NCI-H748 treated with DMSO at 0.1 percent for 48 hours (cell line): ENCODE measurements at regions not wholly inside any gene's neighbourhood (a gene's known extent, or its start where the extent isn't known, plus 50 kb on each side); places are given as distances from the start of the nearest gene placed in this dataset.
"Not testable (repeated sequence)": the region's sequence is repeated elsewhere in the genome, so short reads cannot be mapped to it uniquely, and the experiment has no call there.

Source experiments
- DNase-seq: peaks from one replicate; lab custom pipeline; 2025; lab: John Stamatoyannopoulos, UW

DNA sequence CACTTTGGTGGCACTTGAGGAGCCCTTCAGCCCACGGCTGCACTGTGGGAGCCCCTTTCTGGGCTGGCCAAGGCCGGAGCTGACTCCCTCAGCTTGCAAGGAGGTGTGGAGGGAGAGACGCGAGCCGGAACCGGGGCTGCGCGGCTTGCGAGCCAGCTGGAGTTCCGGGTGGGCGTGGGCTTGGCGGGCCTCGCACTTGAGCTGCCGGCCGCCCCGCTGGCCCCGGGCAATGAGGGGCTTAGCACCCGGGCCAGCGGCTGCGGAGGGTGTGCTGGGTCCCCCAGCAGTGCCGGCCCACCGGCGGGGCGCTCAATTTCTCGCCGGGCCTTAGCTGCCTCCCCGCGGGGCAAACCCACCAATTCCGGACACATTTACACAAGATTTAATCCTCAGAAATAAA, 113.7 kb upstream of the RXFP1 start:
- DNase-seq = not testable (repeated sequence)

- no peak for DNase-seq
These were observed 111.4 kb upstream of the RXFP1 start for GRCh38 chr4:158410272-158410671.

DNA sequence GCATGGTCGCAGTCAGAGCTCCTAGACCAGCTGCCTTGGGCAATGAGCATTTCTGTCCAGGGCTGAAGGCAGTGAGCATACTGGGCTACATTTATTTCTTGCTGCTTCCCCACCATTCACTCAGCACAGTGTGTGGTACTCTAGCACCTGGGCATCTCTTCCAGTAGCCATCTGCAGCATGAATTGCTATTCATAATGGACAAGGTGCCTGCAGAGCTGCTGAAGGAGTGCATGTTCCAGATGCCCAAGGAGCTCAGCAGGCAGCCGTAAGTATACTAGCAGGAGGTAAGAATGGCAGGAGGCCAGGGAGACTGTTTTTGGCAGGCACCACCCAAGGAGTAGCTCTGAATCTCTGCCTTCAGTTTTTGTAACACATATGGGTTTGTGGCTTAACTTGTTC, 110.4 kb upstream of the RXFP1 start:
- no peak for DNase-seq

GRCh38 chr4:158418679-158419078, 103.0 kb upstream of the RXFP1 start:
- not testable (repeated sequence) for DNase-seq

- DNase-seq = no peak
These were observed 100.9 kb upstream of the RXFP1 start for GRCh38 chr4:158420782-158421181.

DNA sequence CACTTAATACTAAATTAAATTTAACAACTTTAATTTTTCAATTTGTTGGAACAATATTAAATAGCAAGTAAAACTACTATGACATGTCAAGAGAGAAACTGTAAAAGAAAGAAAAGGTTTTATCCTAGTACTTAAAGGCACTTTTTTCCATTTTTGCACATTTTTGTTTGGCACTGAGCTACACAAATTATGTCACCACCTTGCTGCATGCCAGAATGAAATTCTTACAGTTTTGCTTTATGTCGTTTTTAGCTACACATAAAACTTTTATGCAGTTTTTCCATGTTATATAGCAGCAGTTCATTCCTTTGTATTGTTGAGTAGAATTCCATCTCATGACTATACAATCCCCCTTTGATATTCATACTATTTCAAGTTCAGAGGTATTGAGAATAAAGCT, 99.1 kb upstream of the RXFP1 start:
- no peak for DNase-seq

GRCh38 chr4:158428242-158428641, 93.4 kb upstream of the RXFP1 start:
- no peak for DNase-seq

DNA sequence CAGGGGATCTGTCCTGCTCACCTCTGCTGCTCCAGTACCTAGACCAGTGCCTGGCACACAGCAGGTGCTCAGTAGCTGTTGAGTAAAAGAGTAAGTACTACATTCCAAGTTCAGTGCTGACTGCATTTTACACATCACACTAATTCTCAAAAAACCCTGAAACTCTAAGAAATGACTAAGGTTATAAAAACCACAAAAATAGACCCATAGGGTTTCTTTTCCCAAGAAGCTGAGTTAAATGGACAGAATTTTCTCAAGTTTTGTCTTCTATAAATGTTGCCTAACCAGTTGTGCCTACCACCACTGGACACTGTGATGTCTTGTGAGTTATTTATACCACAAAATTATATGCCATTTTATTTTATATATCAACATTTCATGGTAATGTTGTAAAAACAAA, 78.9 kb upstream of the RXFP1 start:
- no peak for DNase-seq

GRCh38 chr4:158443731-158444130, 78.0 kb upstream of the RXFP1 start:
- no peak for DNase-seq

- DNase-seq = no peak
These were observed 77.1 kb upstream of the RXFP1 start for GRCh38 chr4:158444621-158445020.

DNA sequence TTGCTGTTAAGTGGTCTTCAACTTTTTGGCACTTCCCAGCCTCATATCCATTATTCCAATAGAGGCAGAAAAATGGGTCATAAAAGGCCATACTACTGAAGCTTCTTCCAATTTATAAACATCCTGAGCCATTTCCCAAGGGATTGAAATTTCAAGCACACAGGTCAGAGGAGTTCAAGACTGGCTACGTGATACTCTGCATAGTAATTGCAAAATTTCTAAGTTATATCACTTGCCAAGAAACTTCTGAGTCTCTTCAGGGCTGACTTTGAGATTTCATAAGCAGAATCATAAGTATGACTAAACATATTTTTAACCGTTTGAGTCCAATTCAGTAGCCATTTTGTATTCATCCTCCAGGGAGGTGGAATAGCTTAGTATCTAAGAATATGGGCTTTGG, 75.6 kb upstream of the RXFP1 start:
- DNase-seq = no peak

- DNase-seq = no peak
These were observed 70.9 kb upstream of the RXFP1 start for GRCh38 chr4:158450741-158451140.

GRCh38 chr4:158452116-158452515, 69.6 kb upstream of the RXFP1 start:
- not testable (repeated sequence) for DNase-seq

DNA sequence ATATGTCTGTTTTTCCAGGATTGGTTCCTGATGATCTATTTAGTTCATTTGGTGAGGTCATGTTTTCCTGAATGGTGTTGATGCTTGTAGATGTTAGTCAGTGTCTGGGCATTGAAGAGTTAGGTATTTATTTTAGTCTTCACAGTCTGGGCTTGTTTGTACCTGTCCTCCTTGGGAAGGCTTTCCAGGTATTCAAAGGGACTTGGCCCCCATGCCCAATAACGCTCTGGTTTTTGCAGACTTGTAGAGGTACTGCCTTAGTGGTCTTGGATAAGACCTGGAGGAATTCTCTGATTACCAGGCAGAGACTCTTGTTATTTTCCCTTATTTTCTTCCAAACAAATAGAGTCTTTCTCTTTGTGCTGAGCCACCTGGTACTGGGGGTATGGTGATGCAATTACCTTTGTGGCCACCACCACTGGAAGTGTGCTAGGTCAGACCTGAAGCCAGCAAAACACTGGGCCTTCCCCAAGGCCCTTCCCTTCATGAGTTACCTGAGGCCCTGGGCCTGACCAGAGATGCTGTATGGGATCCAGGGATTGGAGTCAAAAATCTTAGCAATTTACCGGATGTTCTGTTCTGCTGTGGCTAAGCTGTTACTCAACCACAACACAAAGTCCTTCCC, 63.3 kb upstream of the RXFP1 start:
- DNase-seq = no peak

- DNase-seq = no peak
These were observed 62.4 kb upstream of the RXFP1 start for GRCh38 chr4:158459085-158459820.

GRCh38 chr4:158461336-158461735, 60.3 kb upstream of the RXFP1 start:
- DNase-seq = no peak

DNA sequence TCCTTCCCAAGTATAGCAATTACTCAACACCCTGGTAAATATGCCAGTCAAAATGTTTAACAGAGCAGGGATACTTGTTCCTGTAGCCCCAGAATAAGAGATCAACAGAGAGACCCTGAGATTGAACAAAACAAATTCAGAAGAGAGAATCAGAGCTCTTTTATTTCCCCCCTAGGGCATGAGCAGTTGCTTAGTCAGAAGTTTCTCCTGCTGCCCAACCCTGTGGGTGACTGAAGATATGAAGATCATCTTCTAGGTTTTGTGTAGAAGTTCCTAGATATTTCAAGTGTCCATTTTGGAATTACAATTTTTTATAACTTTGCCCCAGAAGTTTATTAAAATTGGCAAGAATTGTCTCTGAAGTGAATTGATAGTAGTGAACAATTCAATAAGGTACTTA, 59.1 kb upstream of the RXFP1 start:
- DNase-seq = no peak
